ENCODE measurements at regions not wholly inside any gene's neighbourhood (a gene's known extent, or its start where the extent isn't known, plus 50 kb on each side); places are given as distances from the start of the nearest gene placed in this dataset.

DNA sequence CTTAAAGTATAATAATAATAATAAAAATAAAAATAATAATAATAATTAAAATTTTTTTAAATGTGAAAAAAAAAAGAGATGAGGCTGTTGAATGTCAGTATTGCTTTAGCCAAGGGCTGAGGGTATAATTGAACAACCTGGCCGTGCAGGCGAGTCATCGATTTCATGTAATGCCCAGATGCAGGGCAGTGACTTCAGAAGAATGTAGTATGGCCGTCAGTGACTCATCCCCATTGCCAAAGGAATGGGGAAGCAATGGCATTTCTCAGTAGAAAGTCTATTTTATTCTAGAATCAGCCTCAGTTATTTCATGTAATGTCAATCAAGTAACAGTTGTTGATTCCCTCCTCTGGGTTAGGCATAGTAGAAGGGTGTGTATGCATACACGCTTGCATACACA, 516.4 kb downstream of the GLRX3 start:
- TF ChIP-seq, protein P1, sequence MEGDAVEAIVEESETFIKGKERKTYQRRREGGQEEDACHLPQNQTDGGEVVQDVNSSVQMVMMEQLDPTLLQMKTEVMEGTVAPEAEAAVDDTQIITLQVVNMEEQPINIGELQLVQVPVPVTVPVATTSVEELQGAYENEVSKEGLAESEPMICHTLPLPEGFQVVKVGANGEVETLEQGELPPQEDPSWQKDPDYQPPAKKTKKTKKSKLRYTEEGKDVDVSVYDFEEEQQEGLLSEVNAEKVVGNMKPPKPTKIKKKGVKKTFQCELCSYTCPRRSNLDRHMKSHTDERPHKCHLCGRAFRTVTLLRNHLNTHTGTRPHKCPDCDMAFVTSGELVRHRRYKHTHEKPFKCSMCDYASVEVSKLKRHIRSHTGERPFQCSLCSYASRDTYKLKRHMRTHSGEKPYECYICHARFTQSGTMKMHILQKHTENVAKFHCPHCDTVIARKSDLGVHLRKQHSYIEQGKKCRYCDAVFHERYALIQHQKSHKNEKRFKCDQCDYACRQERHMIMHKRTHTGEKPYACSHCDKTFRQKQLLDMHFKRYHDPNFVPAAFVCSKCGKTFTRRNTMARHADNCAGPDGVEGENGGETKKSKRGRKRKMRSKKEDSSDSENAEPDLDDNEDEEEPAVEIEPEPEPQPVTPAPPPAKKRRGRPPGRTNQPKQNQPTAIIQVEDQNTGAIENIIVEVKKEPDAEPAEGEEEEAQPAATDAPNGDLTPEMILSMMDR (conservative IDR thresholded peaks at IDR 0.05 in 1 of 2, IDR thresholded peaks at IDR 0.05 in 1 of 2; ENCODE audit: extremely low read depth in 1 of 2, insufficient read depth in 1 of 2, low read depth in 1 of 2, low read length in 2 of 2): no peak
- TF ChIP-seq EZH2 (IDR thresholded peaks at IDR 0.05; ENCODE audit: borderline replicate concordance, low read length): no peak
